ENCODE measurements at regions not wholly inside any gene's neighbourhood (a gene's known extent, or its start where the extent isn't known, plus 50 kb on each side); places are given as distances from the start of the nearest gene placed in this dataset.

DNA sequence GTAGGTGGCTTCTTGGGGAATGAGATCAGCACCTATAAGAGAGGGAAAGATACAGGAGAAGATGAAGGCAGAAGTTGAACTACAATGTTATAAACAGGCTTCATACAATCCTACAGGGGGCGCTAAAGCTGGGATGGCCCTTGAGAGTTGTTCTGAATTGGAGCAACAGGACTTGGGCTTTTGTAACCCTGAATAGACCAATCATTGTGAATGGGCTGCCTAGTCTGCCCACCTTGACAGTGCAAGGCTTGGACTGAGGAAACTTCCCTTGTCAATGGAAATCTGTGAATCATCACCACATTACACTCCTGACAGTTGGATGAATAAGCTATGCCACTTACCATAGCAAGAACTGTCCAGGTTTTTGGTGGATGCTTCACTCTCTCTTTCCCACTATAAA is 306.1 kb downstream of the KCNC2 start:
- TF ChIP-seq, protein P1, sequence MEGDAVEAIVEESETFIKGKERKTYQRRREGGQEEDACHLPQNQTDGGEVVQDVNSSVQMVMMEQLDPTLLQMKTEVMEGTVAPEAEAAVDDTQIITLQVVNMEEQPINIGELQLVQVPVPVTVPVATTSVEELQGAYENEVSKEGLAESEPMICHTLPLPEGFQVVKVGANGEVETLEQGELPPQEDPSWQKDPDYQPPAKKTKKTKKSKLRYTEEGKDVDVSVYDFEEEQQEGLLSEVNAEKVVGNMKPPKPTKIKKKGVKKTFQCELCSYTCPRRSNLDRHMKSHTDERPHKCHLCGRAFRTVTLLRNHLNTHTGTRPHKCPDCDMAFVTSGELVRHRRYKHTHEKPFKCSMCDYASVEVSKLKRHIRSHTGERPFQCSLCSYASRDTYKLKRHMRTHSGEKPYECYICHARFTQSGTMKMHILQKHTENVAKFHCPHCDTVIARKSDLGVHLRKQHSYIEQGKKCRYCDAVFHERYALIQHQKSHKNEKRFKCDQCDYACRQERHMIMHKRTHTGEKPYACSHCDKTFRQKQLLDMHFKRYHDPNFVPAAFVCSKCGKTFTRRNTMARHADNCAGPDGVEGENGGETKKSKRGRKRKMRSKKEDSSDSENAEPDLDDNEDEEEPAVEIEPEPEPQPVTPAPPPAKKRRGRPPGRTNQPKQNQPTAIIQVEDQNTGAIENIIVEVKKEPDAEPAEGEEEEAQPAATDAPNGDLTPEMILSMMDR (conservative IDR thresholded peaks at IDR 0.05; ENCODE audit: low read depth, low read length): peak; percentile 58
- no peak for TF ChIP-seq EZH2phosphoT487 (IDR thresholded peaks at IDR 0.05; ENCODE audit: borderline replicate concordance, low read length)

Measured in PC-3 (cell line).